Peyer's patch (tissue), 4 donors: ENCODE measurements at regions not wholly inside any gene's neighbourhood (a gene's known extent, or its start where the extent isn't known, plus 50 kb on each side); places are given as distances from the start of the nearest gene placed in this dataset.

Source experiments
- DNase-seq, 3 donors: peaks; one replicate each; pipeline ENCODE4 v3.0.0-alpha.2; 2017 to 2019
- H3K27ac ChIP-seq, 4 donors: fragments of 200-600 bp; sonication (generic); one replicate each; pipeline ENCODE4 v1.5.1; 2016 to 2019
- H3K27me3 ChIP-seq, 2 donors: fragments of 200-600 bp; sonication (generic); one replicate each; pipeline ENCODE4 v1.5.1; 2019
- H3K36me3 ChIP-seq, 3 donors: fragments of 200-600 bp; sonication (generic); one replicate each; pipeline ENCODE4 v1.5.1; 2016 to 2019
- H3K4me1 ChIP-seq, 4 donors: fragments of 200-600 bp; sonication (generic); one replicate each; pipeline ENCODE4 v1.5.1; 2016 to 2019
- H3K4me3 ChIP-seq, 4 donors: fragments of 200-600 bp; sonication (generic); 1 replicate in 3 of 4; 2 replicates in 1 of 4; pipeline ENCODE4 v1.5.1; 2016 to 2019; ENCODE audit warnings: mild to moderate bottlenecking in 1 of 4
- H3K9me3 ChIP-seq, 4 donors: fragments of 200-600 bp; sonication (generic); one replicate each; pipeline ENCODE4 v1.5.1; 2016 to 2019; ENCODE audit warnings: mild to moderate bottlenecking in 1 of 4
- POLR2A ChIP-seq, 2 donors: fragments of 450-650 bp; IDR thresholded peaks; one replicate each; pipeline ENCODE4 v1.5.1; 2017; ENCODE audit warnings: antibody characterized with exemption in 2 of 2, mild to moderate bottlenecking in 2 of 2, moderate library complexity in 2 of 2
- TF ChIP-seq, protein P1 (sequence below), 6 experiments: fragments of 450-650 bp in 4 of 6; fragments of 200-600 bp in 2 of 6; sonication (generic) in 1 of 6; IDR thresholded peaks; one replicate each; pipeline ENCODE4 v1.5.1; 2017 to 2019; ENCODE audit warnings: antibody characterized with exemption in 6 of 6, mild to moderate bottlenecking in 3 of 6, moderate library complexity in 1 of 6

DNA sequence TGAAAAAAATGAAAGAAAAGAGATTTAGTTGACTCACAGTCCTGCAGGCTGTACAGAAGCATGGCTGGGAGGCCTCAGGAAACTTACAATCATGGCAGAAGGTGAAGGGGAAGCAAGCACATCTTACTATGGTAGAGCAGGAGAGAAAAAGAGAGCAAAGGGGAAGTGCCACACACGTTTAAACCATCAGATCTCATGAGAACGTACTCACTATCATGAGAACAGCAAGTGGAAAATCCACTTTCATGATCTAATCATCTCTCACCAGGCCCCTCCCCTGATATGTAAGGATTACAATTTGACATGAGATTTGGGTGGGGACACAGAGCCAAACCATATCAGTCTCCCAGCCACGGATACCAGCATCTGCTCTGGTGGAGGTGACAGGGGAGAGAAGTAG, 50.8 kb upstream of the CPOX start:
- Histone ChIP-seq H3K4me1 (no peaks in the 10 kb centered on the region), H3K27me3 (no peaks in the 10 kb centered on the region), H3K9me3 (no peaks in the 10 kb centered on the region), H3K27ac (no peak overlapping the region), H3K36me3 (no peaks in the 10 kb centered on the region), H3K4me3 (no peak overlapping the region)
- TF ChIP-seq POLR2A (IDR thresholded peaks at IDR 0.05): no peak
- TF ChIP-seq, protein P1, sequence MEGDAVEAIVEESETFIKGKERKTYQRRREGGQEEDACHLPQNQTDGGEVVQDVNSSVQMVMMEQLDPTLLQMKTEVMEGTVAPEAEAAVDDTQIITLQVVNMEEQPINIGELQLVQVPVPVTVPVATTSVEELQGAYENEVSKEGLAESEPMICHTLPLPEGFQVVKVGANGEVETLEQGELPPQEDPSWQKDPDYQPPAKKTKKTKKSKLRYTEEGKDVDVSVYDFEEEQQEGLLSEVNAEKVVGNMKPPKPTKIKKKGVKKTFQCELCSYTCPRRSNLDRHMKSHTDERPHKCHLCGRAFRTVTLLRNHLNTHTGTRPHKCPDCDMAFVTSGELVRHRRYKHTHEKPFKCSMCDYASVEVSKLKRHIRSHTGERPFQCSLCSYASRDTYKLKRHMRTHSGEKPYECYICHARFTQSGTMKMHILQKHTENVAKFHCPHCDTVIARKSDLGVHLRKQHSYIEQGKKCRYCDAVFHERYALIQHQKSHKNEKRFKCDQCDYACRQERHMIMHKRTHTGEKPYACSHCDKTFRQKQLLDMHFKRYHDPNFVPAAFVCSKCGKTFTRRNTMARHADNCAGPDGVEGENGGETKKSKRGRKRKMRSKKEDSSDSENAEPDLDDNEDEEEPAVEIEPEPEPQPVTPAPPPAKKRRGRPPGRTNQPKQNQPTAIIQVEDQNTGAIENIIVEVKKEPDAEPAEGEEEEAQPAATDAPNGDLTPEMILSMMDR (IDR thresholded peaks at IDR 0.05): no peak
- DNase-seq: no peak

DNA sequence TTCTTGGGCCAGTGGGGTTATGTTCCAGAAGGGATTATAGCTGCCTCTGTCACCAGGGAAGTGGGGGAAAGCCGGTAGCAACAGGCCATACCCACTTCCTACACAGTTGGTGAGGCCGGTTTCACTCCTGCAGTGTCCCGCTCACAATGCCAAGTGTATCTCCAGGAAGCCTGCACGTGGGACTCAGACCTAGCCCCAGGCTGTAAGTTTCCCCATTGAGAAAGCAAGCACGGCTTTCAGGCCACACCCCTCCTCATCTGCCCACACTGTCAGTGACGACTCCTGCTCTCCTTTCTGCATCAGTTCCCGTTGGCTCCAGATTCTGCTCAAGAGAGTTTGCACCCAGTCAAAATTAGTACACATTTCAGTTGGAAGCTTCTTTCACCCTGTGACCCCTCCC, 51.6 kb upstream of the CPOX start:
- Histone ChIP-seq H3K4me1 (no peaks in the 10 kb centered on the region), H3K4me3 (no peak overlapping the region), H3K9me3 (no peaks in the 10 kb centered on the region), H3K27ac (no peak overlapping the region), H3K27me3 (no peaks in the 10 kb centered on the region), H3K36me3 (no peaks in the 10 kb centered on the region)
- TF ChIP-seq, protein P1 (IDR thresholded peaks at IDR 0.05): no peak
- TF ChIP-seq POLR2A (IDR thresholded peaks at IDR 0.05): no peak
- DNase-seq: no peak

DNA sequence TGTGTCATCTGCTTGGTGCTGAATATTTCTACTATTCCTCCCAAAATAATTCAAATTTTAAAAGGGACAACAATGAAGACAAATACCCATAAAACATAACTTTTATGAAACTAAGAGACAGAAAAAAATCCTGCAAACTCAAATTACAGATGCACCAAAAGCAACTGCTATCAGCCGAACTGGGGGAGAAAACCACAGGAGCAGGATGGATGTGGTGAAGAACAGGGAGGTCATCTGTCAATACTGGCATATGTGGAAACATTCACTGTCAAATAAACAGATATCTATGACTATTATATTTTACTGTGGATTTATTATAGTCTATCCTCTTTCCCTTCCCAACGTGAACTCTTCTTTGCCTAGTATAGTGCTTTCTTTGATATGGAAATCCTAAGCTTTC, 53.3 kb upstream of the CPOX start:
- Histone ChIP-seq H3K4me3 (no peak overlapping the region), H3K4me1 (no peaks in the 10 kb centered on the region), H3K27ac (no peak overlapping the region), H3K36me3 (no peaks in the 10 kb centered on the region), H3K27me3 (no peaks in the 10 kb centered on the region), H3K9me3 (no peaks in the 10 kb centered on the region)
- no peak for TF ChIP-seq POLR2A (IDR thresholded peaks at IDR 0.05)
- TF ChIP-seq, protein P1 (IDR thresholded peaks at IDR 0.05): no peak
- DNase-seq: no peak

DNA sequence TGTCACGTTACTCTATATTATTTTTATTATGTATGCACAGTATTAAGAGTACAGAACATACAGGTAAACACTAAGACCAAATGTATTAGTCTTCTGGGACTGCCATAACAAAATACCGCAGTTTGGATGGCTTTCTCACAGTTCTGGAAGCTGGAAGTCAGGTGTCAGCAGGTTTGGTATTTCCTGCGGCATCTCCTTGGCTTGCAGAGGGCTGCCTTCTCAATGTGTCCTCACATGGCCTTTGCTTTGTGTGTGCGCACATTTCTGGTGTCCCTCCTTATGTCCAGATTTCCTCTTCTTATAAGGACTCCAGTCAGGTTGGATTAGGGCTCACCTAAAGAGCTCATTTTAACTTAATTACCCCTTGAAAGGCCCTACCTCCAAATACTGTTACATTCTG, 53.8 kb upstream of the CPOX start:
- no peak for DNase-seq
- Histone ChIP-seq H3K36me3 (no peaks in the 10 kb centered on the region), H3K4me3 (no peak overlapping the region), H3K9me3 (no peaks in the 10 kb centered on the region), H3K27ac (no peak overlapping the region), H3K4me1 (no peaks in the 10 kb centered on the region), H3K27me3 (no peaks in the 10 kb centered on the region)
- TF ChIP-seq, protein P1 (IDR thresholded peaks at IDR 0.05): no peak
- no peak for TF ChIP-seq POLR2A (IDR thresholded peaks at IDR 0.05)

DNA sequence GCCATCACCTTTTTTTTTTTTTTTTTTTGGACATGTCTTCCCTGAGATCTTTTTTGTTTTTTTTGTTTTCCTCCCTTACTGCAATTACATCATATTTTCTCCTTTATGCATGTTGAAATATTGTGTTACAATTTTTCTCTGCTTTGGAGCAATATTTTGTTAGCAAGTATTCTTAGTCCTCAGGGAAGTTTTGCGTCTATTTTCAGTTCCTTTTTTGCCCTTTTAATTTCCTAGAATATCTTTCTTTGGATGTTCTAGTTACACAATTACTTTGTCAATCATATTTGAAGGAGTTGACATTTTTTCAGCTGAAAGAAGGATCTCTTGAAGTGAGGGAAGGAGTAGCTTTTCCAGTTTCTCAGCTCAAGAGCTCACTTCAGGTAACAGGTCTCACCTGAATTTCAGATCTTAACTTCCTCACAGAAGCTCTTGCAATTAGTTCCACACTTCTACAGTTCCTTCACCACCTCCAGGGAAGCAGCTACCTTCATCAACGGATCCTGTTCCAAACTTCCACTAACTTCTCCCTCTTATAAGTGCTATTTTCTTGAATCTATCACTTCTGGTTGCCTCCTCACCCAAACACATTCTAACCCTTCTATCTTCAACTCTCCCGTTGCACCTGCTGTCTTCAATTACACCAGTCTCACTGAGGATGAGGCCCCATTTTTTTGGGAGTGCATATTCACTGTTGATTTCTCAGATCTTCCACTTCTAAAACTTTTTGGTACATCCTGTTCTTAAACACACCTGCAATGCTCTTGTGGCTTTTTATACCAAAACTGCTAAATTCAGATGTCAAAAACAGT, 57.8 kb upstream of the CPOX start:
- H3K27me3 ChIP-seq: no peaks in the 10 kb centered on the region
- no peak overlapping the region for H3K4me3 ChIP-seq
- H3K4me1 ChIP-seq: no peaks in the 10 kb centered on the region
- no peak for DNase-seq
- no peaks in the 10 kb centered on the region for H3K36me3 ChIP-seq
- no peak for TF ChIP-seq POLR2A (IDR thresholded peaks at IDR 0.05)
- TF ChIP-seq, protein P1 (IDR thresholded peaks at IDR 0.05): no peak
- no peak overlapping the region for H3K27ac ChIP-seq
- H3K9me3 ChIP-seq: no peaks in the 10 kb centered on the region

DNA sequence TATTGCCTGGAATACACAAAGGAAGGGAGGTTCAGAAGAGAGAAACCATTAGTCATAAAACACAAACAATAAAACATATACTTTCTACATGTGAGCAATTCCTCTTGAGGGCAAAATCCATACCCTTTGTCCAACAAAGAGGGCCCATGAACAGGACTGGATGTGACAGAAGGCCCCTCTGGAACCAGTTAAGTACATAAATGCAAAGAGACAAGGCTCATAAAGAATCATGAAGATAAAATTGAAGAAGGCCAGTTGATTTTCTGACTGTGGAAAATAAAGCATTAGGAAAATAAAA, 58.3 kb upstream of the CPOX start:
- no peak for DNase-seq
- no peaks in the 10 kb centered on the region for H3K27me3 ChIP-seq

More for the DNA sequence above, 58.3 kb upstream of the CPOX start:
- H3K27ac ChIP-seq: no peak overlapping the region
- no peaks in the 10 kb centered on the region for H3K9me3 ChIP-seq
- H3K36me3 ChIP-seq: no peaks in the 10 kb centered on the region
- H3K4me3 ChIP-seq: no peak overlapping the region
- H3K4me1 ChIP-seq: no peaks in the 10 kb centered on the region
- TF ChIP-seq, protein P1 (IDR thresholded peaks at IDR 0.05): no peak
- TF ChIP-seq POLR2A (IDR thresholded peaks at IDR 0.05): no peak
